BLaER1 treated with 17β-estradiol and CSF1 and Interleukin-3, amounts not matched to agents 10 nM and 100 nM (cell line): ENCODE measurements at regions not wholly inside any gene's neighbourhood (a gene's known extent, or its start where the extent isn't known, plus 50 kb on each side); places are given as distances from the start of the nearest gene placed in this dataset.

Source experiments
- H3K27ac ChIP-seq, 11 experiments: shearing (Covaris generic); formaldehyde crosslinking; 2 replicates each; pipeline ENCODE4 v1.8.1; 2022
- H3K27me3 ChIP-seq, 11 experiments: shearing (Covaris generic); formaldehyde crosslinking; 2 replicates each; pipeline ENCODE4 v1.8.1; 2022
- H3K36me3 ChIP-seq, 11 experiments: shearing (Covaris generic); formaldehyde crosslinking; 2 replicates each; pipeline ENCODE4 v1.8.1; 2022
- H3K4me1 ChIP-seq, 10 experiments: shearing (Covaris generic); formaldehyde crosslinking; 2 replicates each; pipeline ENCODE4 v1.8.1; 2022
- H3K4me2 ChIP-seq, 11 experiments: shearing (Covaris generic); formaldehyde crosslinking; 2 replicates each; pipeline ENCODE4 v1.8.1; 2022
- H3K4me3 ChIP-seq, 10 experiments: shearing (Covaris generic); formaldehyde crosslinking; 2 replicates each; pipeline ENCODE4 v1.8.1; 2022
- H3K9ac ChIP-seq, 11 experiments: shearing (Covaris generic); formaldehyde crosslinking; 2 replicates each; pipeline ENCODE4 v1.8.1; 2022
- H3K9me3 ChIP-seq, 11 experiments: shearing (Covaris generic); formaldehyde crosslinking; replicated peaks in 1 of 11; 2 replicates each; pipeline ENCODE4 v1.8.1; 2022
- H4K20me1 ChIP-seq, 11 experiments: shearing (Covaris generic); formaldehyde crosslinking; 2 replicates each; pipeline ENCODE4 v1.8.1; 2022
- Cebpa-rat ChIP-seq, 11 experiments: shearing (Covaris generic); IDR thresholded peaks; 2 replicates each; pipeline ENCODE4 v1.8.1; 2022

DNA sequence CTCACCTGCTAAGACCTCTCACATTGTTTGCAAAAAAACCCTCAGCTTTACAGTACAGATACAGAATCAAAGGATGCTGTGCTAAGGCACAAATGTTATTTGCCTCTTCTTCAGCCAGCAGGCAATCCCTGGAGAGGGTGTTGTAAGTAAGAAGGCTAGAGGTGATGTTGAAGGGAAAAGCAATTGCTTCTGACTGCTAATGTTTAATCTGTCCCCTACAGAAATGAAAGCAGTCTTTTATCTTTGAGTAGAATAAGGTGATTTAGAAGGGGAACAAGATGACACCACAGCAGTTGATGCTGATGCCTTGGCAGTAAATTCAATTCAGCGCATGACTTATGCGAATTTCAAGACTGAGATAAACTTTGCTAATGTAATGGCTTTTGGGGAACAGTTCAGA is 1064.8 kb upstream of the IGFBP7 start:
- Histone ChIP-seq H4K20me1 (no peaks in the 10 kb centered on the region), H3K4me3 (no peak overlapping the region), H3K4me2 (no peak overlapping the region), H3K36me3 (no peaks in the 10 kb centered on the region), H3K9me3 (no peaks in the 10 kb centered on the region), H3K4me1 (no peaks in the 10 kb centered on the region), H3K9ac (no peak overlapping the region), H3K27ac (no peak overlapping the region), H3K27me3 (no peaks in the 10 kb centered on the region)
- no peak for TF ChIP-seq Cebpa-rat (IDR thresholded peaks at IDR 0.05)

DNA sequence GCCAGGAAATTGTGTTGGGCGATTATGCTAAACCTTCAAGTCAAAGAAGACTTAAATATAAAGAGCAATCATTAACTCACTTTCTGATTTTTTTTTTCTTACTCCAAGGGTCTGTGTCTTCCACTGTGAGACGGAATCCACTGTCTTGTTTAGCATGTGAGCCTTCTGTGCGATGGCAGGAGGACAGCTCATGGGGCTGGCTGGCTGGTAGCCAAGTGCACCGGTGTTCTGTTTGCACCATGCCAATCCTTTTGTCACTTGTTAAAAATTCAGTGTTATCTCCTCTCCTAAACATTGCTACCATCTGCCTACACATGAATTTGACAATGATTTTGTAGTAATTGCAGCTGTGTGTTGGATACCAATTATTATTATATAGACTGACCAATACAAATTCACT is 1056.3 kb upstream of the IGFBP7 start:
- TF ChIP-seq Cebpa-rat (IDR thresholded peaks at IDR 0.05) = no peak
- Histone ChIP-seq H3K4me3 (no peak overlapping the region), H3K4me1 (no peaks in the 10 kb centered on the region), H3K27me3 (no peaks in the 10 kb centered on the region), H3K36me3 (no peaks in the 10 kb centered on the region), H4K20me1 (no peaks in the 10 kb centered on the region), H3K27ac (no peak overlapping the region), H3K4me2 (no peak overlapping the region), H3K9me3 (no peaks in the 10 kb centered on the region), H3K9ac (no peak overlapping the region)

DNA sequence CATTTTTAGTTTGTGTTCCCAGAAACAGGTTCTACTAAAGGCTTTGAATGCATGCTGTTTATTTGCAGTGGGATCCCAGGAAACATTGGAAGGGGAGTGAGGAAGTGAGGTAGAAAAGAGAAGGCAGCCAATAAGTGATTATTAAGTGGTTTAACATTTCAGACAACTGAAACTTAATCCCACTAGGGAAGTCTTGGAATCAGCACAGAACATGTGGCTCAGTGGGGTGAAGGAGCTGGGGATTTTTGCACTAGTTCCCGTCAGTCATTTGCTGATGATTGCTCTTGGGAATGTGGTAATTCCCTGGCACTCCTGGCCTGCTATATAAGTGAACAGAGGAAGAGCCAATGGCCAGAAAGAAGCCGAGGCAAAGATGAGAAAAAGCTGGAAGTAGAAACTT is 1053.0 kb upstream of the IGFBP7 start:
- no peaks in the 10 kb centered on the region for H3K36me3 ChIP-seq
- H3K4me3 ChIP-seq = no peak overlapping the region
- H3K9ac ChIP-seq = no peak overlapping the region
- no peaks in the 10 kb centered on the region for H3K9me3 ChIP-seq
- no peaks in the 10 kb centered on the region for H4K20me1 ChIP-seq
- no peak overlapping the region for H3K4me2 ChIP-seq
- TF ChIP-seq Cebpa-rat (IDR thresholded peaks at IDR 0.05) = no peak
- no peaks in the 10 kb centered on the region for H3K4me1 ChIP-seq
- H3K27ac ChIP-seq = no peak overlapping the region
- no peaks in the 10 kb centered on the region for H3K27me3 ChIP-seq

DNA sequence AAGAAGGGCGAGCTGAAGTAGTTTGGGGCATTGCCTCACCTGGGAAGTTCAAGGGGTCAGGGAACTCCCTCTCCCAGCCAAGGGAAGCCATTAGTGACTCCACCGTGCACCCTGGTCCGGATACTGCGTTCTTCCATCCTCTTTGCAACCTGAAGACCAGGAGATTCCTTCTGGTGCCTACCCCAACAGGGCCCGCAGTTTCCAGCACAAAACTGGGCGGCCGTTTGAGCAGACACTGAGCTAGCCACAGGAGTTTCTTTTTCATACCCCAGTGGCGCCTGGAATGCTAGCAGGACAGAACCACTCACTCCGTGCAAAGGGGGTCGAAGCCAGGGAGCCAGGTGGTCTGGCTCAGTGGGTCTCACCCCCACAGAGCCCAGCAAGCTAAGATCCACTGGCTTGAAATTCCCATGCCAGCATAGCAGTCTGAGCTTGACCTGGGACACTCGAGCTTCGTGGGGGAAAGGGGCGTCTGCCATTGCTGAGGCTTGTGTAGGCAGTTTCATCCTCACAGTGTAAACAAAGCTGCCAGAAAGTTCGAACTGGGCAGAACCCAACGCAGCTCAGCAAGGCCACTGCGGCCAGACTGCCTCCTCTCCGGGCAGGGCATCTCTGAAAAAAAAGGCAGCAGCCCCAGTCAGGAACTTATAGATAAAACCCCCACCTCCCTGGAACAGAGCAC is 1039.4 kb upstream of the IGFBP7 start:
- no peak overlapping the region for H3K27ac ChIP-seq
- H3K4me3 ChIP-seq = no peak overlapping the region
- TF ChIP-seq Cebpa-rat (IDR thresholded peaks at IDR 0.05) = no peak
- no peak overlapping the region for H3K4me2 ChIP-seq
- no peaks in the 10 kb centered on the region for H3K4me1 ChIP-seq
- no peaks in the 10 kb centered on the region for H4K20me1 ChIP-seq
- H3K9ac ChIP-seq = no peak overlapping the region
- H3K27me3 ChIP-seq = no peaks in the 10 kb centered on the region
- H3K9me3 ChIP-seq = no peaks in the 10 kb centered on the region
- H3K36me3 ChIP-seq = no peaks in the 10 kb centered on the region

DNA sequence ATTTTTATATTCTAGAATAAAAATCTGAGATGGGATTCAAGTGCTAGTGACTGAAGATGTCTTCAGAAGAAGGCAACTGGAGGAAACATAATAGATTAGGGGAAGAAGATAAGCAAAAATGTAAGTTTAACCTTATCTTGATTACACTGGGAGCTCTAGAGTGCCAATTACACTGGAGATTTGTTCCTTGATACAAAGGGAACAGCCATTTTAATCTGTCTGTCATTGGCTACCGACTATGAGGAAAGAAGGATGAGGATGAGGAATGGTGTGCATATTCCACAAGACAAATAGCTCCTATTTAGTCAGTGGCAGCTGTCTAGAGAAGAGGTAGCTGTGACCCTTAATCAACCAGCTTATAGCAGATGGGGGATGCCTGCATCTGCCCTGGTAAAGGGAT is 1034.5 kb upstream of the IGFBP7 start:
- Histone ChIP-seq H4K20me1 (no peaks in the 10 kb centered on the region), H3K36me3 (no peaks in the 10 kb centered on the region), H3K27ac (no peak overlapping the region), H3K9me3 (no peaks in the 10 kb centered on the region), H3K9ac (no peak overlapping the region), H3K4me2 (no peak overlapping the region), H3K4me3 (no peak overlapping the region), H3K27me3 (no peaks in the 10 kb centered on the region), H3K4me1 (no peaks in the 10 kb centered on the region)
- TF ChIP-seq Cebpa-rat (IDR thresholded peaks at IDR 0.05) = no peak

DNA sequence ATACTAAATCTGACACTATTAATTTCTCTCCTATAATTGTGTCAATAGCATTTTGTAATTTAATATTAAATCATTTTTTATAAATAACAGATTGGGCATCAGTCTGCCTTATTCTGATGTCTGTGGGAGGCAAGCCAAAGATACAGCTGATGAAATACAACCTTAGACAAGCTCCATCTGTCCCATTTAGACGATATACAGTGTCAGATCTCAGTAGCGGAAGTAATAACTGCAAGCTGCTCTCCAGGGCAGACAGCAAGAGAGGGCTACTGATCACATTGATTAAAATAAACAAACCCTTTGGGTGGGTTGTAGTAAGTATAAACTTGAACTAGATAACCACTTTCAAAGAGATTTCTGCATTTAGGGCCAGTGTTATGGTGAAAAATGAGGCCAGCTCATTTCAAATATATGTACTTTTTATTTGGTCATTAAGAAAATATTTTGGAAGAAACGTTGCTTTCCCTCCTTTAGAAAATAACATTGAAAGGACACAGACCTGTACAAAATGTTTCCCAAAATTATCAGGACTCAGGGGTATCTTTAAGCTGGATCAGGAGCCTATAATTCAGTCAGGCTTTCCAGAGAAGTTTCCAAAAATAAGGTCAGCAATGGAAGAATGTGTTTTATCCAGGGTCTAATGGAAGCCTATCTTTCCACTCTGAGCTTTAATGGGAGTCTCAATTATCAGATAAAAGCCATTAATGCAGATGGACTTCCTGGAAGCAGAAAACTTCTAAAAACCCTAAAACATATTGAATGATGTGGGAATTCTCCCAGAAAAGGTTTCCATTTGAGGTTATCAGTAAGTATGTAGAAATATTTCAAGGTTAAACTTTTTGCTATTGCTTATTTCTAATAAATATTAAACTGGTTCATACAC is 1028.8 kb upstream of the IGFBP7 start:
- Histone ChIP-seq H3K4me2 (no peak overlapping the region), H3K9me3 (no peaks in the 10 kb centered on the region), H3K36me3 (no peaks in the 10 kb centered on the region), H3K27me3 (no peaks in the 10 kb centered on the region), H3K4me1 (no peaks in the 10 kb centered on the region), H4K20me1 (no peaks in the 10 kb centered on the region), H3K4me3 (no peak overlapping the region), H3K27ac (no peak overlapping the region), H3K9ac (no peak overlapping the region)
- no peak for TF ChIP-seq Cebpa-rat (IDR thresholded peaks at IDR 0.05)

DNA sequence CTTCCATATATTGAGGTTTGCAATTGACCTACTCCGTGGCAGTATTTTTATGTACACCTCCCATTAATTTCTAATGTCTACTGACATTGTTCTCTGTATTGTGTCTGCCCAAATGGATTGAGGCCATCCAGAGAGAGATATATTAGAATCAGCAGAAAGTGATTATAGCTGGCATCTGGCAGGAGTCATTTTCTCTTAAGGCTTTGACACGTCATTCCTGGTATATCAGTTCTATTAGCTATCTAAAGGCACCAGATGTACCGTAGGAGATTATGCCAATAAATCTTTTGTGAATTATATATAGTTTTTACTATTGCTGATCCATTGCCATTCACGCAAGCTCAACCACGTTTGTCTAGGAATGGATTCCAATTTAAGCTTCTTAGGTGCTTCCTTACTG is 1026.4 kb upstream of the IGFBP7 start:
- H3K36me3 ChIP-seq = no peaks in the 10 kb centered on the region
- no peak overlapping the region for H3K4me2 ChIP-seq
- no peak overlapping the region for H3K27ac ChIP-seq
- H3K4me1 ChIP-seq = no peaks in the 10 kb centered on the region
- no peak overlapping the region for H3K4me3 ChIP-seq
- H3K27me3 ChIP-seq = no peaks in the 10 kb centered on the region
- no peak for TF ChIP-seq Cebpa-rat (IDR thresholded peaks at IDR 0.05)
- no peaks in the 10 kb centered on the region for H3K9me3 ChIP-seq
- H4K20me1 ChIP-seq = no peaks in the 10 kb centered on the region
- no peak overlapping the region for H3K9ac ChIP-seq

DNA sequence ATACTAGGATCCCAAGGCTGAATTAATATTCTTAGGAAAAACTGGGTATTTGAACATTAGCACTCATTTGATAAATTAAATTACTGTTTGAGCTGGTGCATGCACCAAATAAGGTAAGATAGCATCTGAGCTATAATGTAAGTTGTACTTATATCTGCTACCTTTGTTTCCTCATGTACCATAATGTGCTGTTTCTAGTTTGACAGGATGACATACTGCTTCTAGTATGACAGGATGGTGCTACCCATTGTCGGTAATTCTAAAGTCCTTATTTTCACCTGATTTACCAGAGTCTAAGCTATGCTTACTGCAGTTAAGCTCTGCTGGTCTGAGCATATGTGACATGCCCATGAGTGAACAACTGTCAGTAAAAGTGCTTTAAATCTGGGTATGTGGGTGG is 1017.5 kb upstream of the IGFBP7 start:
- no peaks in the 10 kb centered on the region for H3K27me3 ChIP-seq
- H3K27ac ChIP-seq = no peak overlapping the region
- no peaks in the 10 kb centered on the region for H3K36me3 ChIP-seq
- no peaks in the 10 kb centered on the region for H4K20me1 ChIP-seq
- H3K9ac ChIP-seq = no peak overlapping the region
- H3K4me3 ChIP-seq = no peak overlapping the region
- TF ChIP-seq Cebpa-rat (IDR thresholded peaks at IDR 0.05) = no peak
- H3K4me1 ChIP-seq = no peaks in the 10 kb centered on the region
- no peak overlapping the region for H3K4me2 ChIP-seq
- H3K9me3 ChIP-seq = peaks cover 0 to 8% (median 5%) of the 10 kb centered on the region in 11 experiments; a peak in 7 of 22 replicates

DNA sequence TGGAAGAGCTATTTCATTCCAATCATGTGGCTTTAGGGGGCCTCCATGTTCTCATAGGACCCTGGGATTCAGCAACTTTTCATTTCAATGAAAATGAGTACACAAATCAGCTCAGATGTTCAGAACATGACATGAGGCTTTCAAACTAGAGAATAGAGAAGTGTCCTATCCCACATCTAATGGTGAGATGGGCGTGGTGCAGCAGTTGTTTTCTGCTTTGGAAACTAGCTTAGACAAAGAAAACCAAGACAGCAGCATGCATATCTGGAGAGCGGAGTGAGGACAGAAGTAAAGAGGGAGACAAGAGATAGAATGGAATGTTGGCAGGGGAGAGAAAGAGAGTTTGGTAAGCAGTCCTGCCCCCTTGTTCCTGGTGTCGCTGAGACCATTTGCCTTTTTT is 1009.1 kb upstream of the IGFBP7 start:
- Histone ChIP-seq H3K9me3 (no peaks in the 10 kb centered on the region), H3K27ac (no peak overlapping the region), H3K27me3 (no peaks in the 10 kb centered on the region), H3K4me3 (no peak overlapping the region), H3K4me2 (no peak overlapping the region), H4K20me1 (no peaks in the 10 kb centered on the region), H3K36me3 (no peaks in the 10 kb centered on the region), H3K9ac (no peak overlapping the region), H3K4me1 (no peaks in the 10 kb centered on the region)
- no peak for TF ChIP-seq Cebpa-rat (IDR thresholded peaks at IDR 0.05)

DNA sequence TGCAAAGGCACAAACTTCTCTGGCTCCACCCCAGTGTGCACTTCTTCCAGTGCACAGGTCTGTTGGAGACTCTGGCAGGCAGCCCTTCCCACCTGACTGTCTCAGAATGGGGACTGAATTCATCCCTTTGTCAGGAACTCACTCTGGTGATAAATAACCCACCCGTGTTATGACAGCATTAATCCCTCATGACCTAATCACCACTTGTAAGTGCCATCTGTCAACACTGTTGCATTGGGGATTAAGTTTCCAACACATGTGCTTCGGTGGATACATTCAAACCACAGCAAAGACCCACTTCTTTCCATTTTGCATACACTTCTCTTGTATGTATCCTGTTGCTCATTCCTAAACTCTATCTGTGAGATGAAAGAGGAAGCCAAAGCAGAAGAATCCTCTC is 1002.9 kb upstream of the IGFBP7 start:
- Histone ChIP-seq H3K36me3 (no peaks in the 10 kb centered on the region), H3K27ac (no peak overlapping the region), H3K9me3 (no peaks in the 10 kb centered on the region), H4K20me1 (no peaks in the 10 kb centered on the region), H3K9ac (no peak overlapping the region), H3K4me1 (no peaks in the 10 kb centered on the region), H3K4me2 (no peak overlapping the region), H3K4me3 (no peak overlapping the region), H3K27me3 (no peaks in the 10 kb centered on the region)
- no peak for TF ChIP-seq Cebpa-rat (IDR thresholded peaks at IDR 0.05)
